Peyer's patch (tissue), 4 donors: ENCODE measurements at regions not wholly inside any gene's neighbourhood (a gene's known extent, or its start where the extent isn't known, plus 50 kb on each side); places are given as distances from the start of the nearest gene placed in this dataset.

Experiments
- DNase-seq, 3 donors: peaks; one replicate each; pipeline ENCODE4 v3.0.0-alpha.2; 2017 to 2019
- H3K27ac ChIP-seq, 4 donors: fragments of 200-600 bp; sonication (generic); one replicate each; pipeline ENCODE4 v1.5.1; 2016 to 2019
- H3K27me3 ChIP-seq, 2 donors: fragments of 200-600 bp; sonication (generic); one replicate each; pipeline ENCODE4 v1.5.1; 2019
- H3K36me3 ChIP-seq, 3 donors: fragments of 200-600 bp; sonication (generic); one replicate each; pipeline ENCODE4 v1.5.1; 2016 to 2019
- H3K4me1 ChIP-seq, 4 donors: fragments of 200-600 bp; sonication (generic); one replicate each; pipeline ENCODE4 v1.5.1; 2016 to 2019
- H3K4me3 ChIP-seq, 4 donors: fragments of 200-600 bp; sonication (generic); 1 replicate in 3 of 4; 2 replicates in 1 of 4; pipeline ENCODE4 v1.5.1; 2016 to 2019; ENCODE audit warnings: mild to moderate bottlenecking in 1 of 4
- H3K9me3 ChIP-seq, 4 donors: fragments of 200-600 bp; sonication (generic); one replicate each; pipeline ENCODE4 v1.5.1; 2016 to 2019; ENCODE audit warnings: mild to moderate bottlenecking in 1 of 4
- POLR2A ChIP-seq, 2 donors: fragments of 450-650 bp; IDR thresholded peaks; one replicate each; pipeline ENCODE4 v1.5.1; 2017; ENCODE audit warnings: antibody characterized with exemption in 2 of 2, mild to moderate bottlenecking in 2 of 2, moderate library complexity in 2 of 2
- TF ChIP-seq, protein P1 (sequence below), 6 experiments: fragments of 450-650 bp in 4 of 6; fragments of 200-600 bp in 2 of 6; sonication (generic) in 1 of 6; IDR thresholded peaks; one replicate each; pipeline ENCODE4 v1.5.1; 2017 to 2019; ENCODE audit warnings: antibody characterized with exemption in 6 of 6, mild to moderate bottlenecking in 3 of 6, moderate library complexity in 1 of 6

DNA sequence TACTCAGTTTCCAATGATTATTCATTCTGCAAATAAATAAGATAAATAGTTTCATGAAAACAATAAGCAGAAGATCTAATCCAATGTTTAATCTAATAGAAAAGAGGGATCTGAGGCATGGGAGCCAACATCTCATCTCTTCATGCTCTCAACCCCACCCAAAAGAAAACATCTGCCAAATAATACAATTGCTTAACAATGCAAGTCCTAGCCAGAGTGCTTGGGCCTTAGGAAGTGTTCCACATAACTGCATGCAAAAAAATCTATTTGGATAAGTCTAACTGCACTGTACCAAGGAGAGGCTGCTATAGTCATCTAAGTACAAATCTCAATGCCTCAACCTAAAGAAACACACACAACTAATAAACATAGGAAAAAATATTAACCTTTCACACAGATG is 606.0 kb downstream of the CDH9 start:
- Histone ChIP-seq H3K27me3 (no peaks in the 10 kb centered on the region), H3K4me1 (no peaks in the 10 kb centered on the region), H3K9me3 (peaks cover 0 to 3% (median 0%) of the 10 kb centered on the region in 4 donors), H3K36me3 (no peaks in the 10 kb centered on the region), H3K27ac (no peak overlapping the region), H3K4me3 (no peak overlapping the region)
- no peak for DNase-seq
- TF ChIP-seq, protein P1, sequence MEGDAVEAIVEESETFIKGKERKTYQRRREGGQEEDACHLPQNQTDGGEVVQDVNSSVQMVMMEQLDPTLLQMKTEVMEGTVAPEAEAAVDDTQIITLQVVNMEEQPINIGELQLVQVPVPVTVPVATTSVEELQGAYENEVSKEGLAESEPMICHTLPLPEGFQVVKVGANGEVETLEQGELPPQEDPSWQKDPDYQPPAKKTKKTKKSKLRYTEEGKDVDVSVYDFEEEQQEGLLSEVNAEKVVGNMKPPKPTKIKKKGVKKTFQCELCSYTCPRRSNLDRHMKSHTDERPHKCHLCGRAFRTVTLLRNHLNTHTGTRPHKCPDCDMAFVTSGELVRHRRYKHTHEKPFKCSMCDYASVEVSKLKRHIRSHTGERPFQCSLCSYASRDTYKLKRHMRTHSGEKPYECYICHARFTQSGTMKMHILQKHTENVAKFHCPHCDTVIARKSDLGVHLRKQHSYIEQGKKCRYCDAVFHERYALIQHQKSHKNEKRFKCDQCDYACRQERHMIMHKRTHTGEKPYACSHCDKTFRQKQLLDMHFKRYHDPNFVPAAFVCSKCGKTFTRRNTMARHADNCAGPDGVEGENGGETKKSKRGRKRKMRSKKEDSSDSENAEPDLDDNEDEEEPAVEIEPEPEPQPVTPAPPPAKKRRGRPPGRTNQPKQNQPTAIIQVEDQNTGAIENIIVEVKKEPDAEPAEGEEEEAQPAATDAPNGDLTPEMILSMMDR (IDR thresholded peaks at IDR 0.05), result no peak

DNA sequence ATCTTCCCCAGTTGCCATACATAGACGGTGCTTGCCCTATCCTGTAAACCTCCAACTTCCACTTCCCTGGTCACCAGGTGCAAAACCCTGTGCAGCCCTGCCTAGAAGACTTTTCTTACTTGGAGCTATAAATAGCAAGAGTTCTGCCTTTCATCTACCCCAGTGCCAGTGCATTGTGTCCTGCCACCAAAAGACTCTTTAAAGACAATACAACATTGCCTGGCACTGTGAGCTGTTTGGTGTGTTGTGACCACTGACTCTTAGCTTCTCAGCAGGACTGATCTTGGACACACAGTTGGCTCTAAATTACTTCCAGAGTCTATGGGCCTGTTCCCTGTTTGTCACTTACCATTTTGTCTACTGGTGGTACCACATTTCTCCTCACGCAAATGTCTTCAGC is 608.1 kb downstream of the CDH9 start:
- TF ChIP-seq POLR2A (IDR thresholded peaks at IDR 0.05), result no peak
- TF ChIP-seq, protein P1 (IDR thresholded peaks at IDR 0.05), result no peak

DNA sequence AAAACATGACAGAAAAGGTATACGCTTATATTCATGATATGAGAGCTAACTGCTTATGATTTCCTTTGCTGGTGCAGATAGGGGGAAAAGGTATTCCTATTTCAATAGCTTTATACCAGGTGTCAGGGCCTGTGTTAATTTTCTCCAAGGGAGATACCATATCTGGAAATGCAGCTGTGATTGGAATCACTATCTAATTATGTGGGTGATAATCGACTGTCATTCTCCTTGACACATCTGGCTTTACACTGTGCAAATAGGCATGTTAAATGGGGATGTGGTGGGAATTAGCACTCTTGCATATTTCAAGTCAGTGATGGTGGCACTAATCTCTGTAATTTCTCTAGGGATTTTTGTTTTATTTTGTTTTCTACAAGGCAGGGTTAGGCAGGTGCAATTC is 611.1 kb downstream of the CDH9 start:
- Histone ChIP-seq H3K4me3 (no peak overlapping the region), H3K9me3 (peaks cover 0 to 3% (median 0%) of the 10 kb centered on the region in 4 donors), H3K27ac (no peak overlapping the region), H3K36me3 (no peaks in the 10 kb centered on the region), H3K27me3 (no peaks in the 10 kb centered on the region), H3K4me1 (no peaks in the 10 kb centered on the region)
- no peak for DNase-seq
- no peak for TF ChIP-seq POLR2A (IDR thresholded peaks at IDR 0.05)
- TF ChIP-seq, protein P1 (IDR thresholded peaks at IDR 0.05), result no peak

More for the DNA sequence above, 608.1 kb downstream of the CDH9 start:
- Histone ChIP-seq H3K27ac (no peak overlapping the region), H3K4me3 (no peak overlapping the region), H3K36me3 (no peaks in the 10 kb centered on the region), H3K27me3 (no peaks in the 10 kb centered on the region), H3K9me3 (peaks cover 0 to 3% (median 0%) of the 10 kb centered on the region in 4 donors), H3K4me1 (no peaks in the 10 kb centered on the region)
- no peak for DNase-seq

DNA sequence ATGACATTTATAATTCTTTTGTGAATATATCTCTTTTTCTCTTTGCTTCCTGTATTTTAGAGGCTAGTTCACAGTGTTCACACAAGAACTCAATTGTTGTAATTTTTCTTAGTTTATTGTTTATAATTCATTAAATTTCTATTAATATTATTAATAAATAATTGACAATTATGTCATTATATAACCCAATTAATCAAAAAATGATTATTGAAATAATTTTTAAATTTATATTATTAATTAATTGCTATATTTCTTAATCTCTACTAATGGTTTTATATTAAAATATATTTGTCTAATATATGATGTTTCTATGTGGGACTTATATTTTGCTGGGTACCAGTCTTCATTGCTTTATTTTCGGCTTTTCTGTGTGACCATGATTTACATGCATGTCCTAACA is 618.4 kb downstream of the CDH9 start:
- Histone ChIP-seq H3K4me3 (no peak overlapping the region), H3K27me3 (no peaks in the 10 kb centered on the region), H3K36me3 (no peaks in the 10 kb centered on the region), H3K4me1 (no peaks in the 10 kb centered on the region), H3K27ac (no peak overlapping the region), H3K9me3 (no peaks in the 10 kb centered on the region)
- no peak for DNase-seq
- TF ChIP-seq, protein P1 (IDR thresholded peaks at IDR 0.05), result no peak
- TF ChIP-seq POLR2A (IDR thresholded peaks at IDR 0.05), result no peak

DNA sequence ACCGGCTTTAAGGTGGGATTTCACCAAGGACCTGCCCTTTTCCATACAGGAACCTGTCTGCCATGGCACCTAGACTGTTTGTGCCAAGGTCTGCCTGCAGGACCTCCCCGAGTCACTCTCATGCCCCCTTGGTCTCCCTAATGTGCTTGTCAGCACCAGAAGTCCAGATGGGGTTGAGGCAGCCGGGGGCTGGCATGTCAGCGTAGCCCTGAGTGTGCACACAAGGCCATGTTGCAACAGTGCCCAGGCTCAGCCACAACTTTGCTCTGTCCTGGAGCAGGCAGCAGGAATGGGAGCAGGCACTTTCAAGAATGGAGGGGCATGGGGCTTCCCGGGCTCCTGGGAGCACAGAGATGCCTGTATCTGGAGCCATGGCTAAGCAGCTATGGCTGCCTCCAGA is 621.5 kb downstream of the CDH9 start:
- Histone ChIP-seq H3K27ac (no peak overlapping the region), H3K9me3 (no peaks in the 10 kb centered on the region), H3K4me1 (no peaks in the 10 kb centered on the region), H3K27me3 (no peaks in the 10 kb centered on the region), H3K36me3 (no peaks in the 10 kb centered on the region), H3K4me3 (no peak overlapping the region)
- TF ChIP-seq, protein P1 (IDR thresholded peaks at IDR 0.05), result no peak
- no peak for TF ChIP-seq POLR2A (IDR thresholded peaks at IDR 0.05)
- no peak for DNase-seq
